Esophagus muscularis mucosa (tissue), 3 donors: ENCODE measurements at regions not wholly inside any gene's neighbourhood (a gene's known extent, or its start where the extent isn't known, plus 50 kb on each side); places are given as distances from the start of the nearest gene placed in this dataset.

Source experiments
- CTCF ChIP-seq, 3 experiments: fragments of 200-600 bp in 2 of 3; fragments of 450-650 bp in 1 of 3; sonication (generic) in 2 of 3; IDR thresholded peaks; one replicate each; pipeline ENCODE4 v1.5.1; 2017 to 2019; ENCODE audit warnings: antibody characterized with exemption in 3 of 3, mild to moderate bottlenecking in 2 of 3, moderate library complexity in 1 of 3
- EP300 ChIP-seq: sonication (generic); formaldehyde crosslinking; IDR thresholded peaks from one replicate; pipeline ENCODE4 v1.6.1; 2017; ENCODE audit warnings: antibody characterized with exemption

- TF ChIP-seq CTCF (IDR thresholded peaks at IDR 0.05): no peak
- TF ChIP-seq EP300: no peak
Observed at GRCh38 chr22:48270731-48271130, 1508.3 kb downstream of the TBC1D22A start.
